ENCODE measurements at regions not wholly inside any gene's neighbourhood (a gene's known extent, or its start where the extent isn't known, plus 50 kb on each side); places are given as distances from the start of the nearest gene placed in this dataset.
A peak's percentile ranks its signal among the peaks of the same experiment; 100 is the strongest.

- DNase-seq (no peak), ATAC-seq (no peak)
- Histone ChIP-seq H3K9me3 (no peaks in the 10 kb centered on the region), H3K27me3 (ENCODE audit: insufficient read depth in 3 of 3, low read length in 2 of 3) (peaks cover 0 to 8% (median 0%) of the 10 kb centered on the region in 3 donors), H3K36me3 (ENCODE audit: insufficient read depth in 1 of 2, low read depth in 1 of 2) (no peaks in the 10 kb centered on the region), H3K4me1 (no peaks in the 10 kb centered on the region), H3K27ac (no peak overlapping the region), H3K4me3 (no peak overlapping the region)
- intact Hi-C loops (cut with DNase I): loop anchor here (5.0 kb wide), 2 partner anchors 325 to 400 kb away; no protein-coding TSS in a partner anchor
- 73 to 82% (median 75%) methylated on average over 2 of the region's 2 CpGs for WGBS, 3 donors
- TF ChIP-seq CTCF (IDR thresholded peaks at IDR 0.05): no peak
These were observed 82.1 kb upstream of the STXBP6 start for GRCh38 chr14:25132094-25132493.

GRCh38 chr14:25122843-25123242 lies 72.9 kb upstream of the STXBP6 start:
- Histone ChIP-seq H3K36me3 (ENCODE audit: insufficient read depth in 1 of 2, low read depth in 1 of 2) (no peaks in the 10 kb centered on the region), H3K9me3 (no peaks in the 10 kb centered on the region), H3K27ac (no peak overlapping the region), H3K4me1 (no peaks in the 10 kb centered on the region), H3K4me3 (no peak overlapping the region), H3K27me3 (ENCODE audit: insufficient read depth in 3 of 3, low read length in 2 of 3) (no peaks in the 10 kb centered on the region)
- no peak for TF ChIP-seq CTCF (IDR thresholded peaks at IDR 0.05)
- intact Hi-C loops (cut with DNase I): no loop called here
- ATAC-seq: no peak
- DNase-seq: no peak
- 76 to 93% (median 78%) methylated on average over 3 of the region's 3 CpGs for WGBS, 3 donors

GRCh38 chr14:25122211-25122610 lies 72.3 kb upstream of the STXBP6 start:
- ATAC-seq: peak in 1 of 4 donors; percentile 42

GRCh38 chr14:25121337-25122129 lies 71.6 kb upstream of the STXBP6 start:
- Histone ChIP-seq H3K27ac (no peak overlapping the region), H3K9me3 (no peaks in the 10 kb centered on the region), H3K4me3 (no peak overlapping the region), H3K4me1 (no peaks in the 10 kb centered on the region), H3K36me3 (ENCODE audit: insufficient read depth in 1 of 2, low read depth in 1 of 2) (no peaks in the 10 kb centered on the region), H3K27me3 (ENCODE audit: insufficient read depth in 3 of 3, low read length in 2 of 3) (no peaks in the 10 kb centered on the region)
- DNase-seq (no peak), ATAC-seq (peak in 1 of 4 donors; percentile 56)
- WGBS, 3 donors: 57 to 80% (median 61%) methylated on average over 3 of the region's 3 CpGs
- no peak for TF ChIP-seq CTCF (IDR thresholded peaks at IDR 0.05)
- intact Hi-C loops (cut with DNase I): no loop called here

More at GRCh38 chr14:25122211-25122610, 72.3 kb upstream of the STXBP6 start:
- Histone ChIP-seq H3K36me3 (ENCODE audit: insufficient read depth in 1 of 2, low read depth in 1 of 2) (no peaks in the 10 kb centered on the region), H3K9me3 (no peaks in the 10 kb centered on the region), H3K27me3 (ENCODE audit: insufficient read depth in 3 of 3, low read length in 2 of 3) (no peaks in the 10 kb centered on the region), H3K4me3 (no peak overlapping the region), H3K4me1 (no peaks in the 10 kb centered on the region), H3K27ac (no peak overlapping the region)
- intact Hi-C loops (cut with DNase I): no loop called here
- WGBS, 3 donors: 46 to 76% (median 55%) methylated on average over 5 of the region's 5 CpGs
- TF ChIP-seq CTCF (IDR thresholded peaks at IDR 0.05): no peak
- DNase-seq: no peak
